ENCODE measurements at regions not wholly inside any gene's neighbourhood (a gene's known extent, or its start where the extent isn't known, plus 50 kb on each side); places are given as distances from the start of the nearest gene placed in this dataset.

DNA sequence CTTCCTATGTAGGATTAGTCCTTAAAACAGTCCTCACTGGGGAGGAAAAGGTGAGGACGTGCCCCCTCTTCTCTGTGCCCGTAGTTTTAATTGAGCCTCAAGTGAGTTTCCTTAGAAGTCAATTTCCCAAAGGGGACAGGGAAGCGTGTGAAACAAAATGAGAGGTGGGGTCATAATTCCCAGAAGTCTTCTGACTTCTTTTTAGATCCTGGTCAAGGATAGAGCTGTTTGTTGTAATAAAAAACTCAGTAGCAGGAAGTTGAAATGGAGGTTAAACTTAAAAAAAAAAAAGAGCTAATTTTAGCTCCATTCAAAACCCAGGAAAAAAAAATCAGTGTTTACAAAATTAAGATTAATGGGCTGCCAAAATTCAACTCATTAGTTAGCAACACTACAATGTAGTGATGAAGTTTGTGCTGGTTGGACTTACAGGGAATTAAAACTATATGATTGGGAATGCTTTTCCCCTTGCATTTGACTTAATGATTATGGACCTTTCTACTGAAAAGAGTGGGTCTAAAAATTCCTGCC lies 158.3 kb upstream of the MEF2C start:
- DNase-seq = no peak

DNA sequence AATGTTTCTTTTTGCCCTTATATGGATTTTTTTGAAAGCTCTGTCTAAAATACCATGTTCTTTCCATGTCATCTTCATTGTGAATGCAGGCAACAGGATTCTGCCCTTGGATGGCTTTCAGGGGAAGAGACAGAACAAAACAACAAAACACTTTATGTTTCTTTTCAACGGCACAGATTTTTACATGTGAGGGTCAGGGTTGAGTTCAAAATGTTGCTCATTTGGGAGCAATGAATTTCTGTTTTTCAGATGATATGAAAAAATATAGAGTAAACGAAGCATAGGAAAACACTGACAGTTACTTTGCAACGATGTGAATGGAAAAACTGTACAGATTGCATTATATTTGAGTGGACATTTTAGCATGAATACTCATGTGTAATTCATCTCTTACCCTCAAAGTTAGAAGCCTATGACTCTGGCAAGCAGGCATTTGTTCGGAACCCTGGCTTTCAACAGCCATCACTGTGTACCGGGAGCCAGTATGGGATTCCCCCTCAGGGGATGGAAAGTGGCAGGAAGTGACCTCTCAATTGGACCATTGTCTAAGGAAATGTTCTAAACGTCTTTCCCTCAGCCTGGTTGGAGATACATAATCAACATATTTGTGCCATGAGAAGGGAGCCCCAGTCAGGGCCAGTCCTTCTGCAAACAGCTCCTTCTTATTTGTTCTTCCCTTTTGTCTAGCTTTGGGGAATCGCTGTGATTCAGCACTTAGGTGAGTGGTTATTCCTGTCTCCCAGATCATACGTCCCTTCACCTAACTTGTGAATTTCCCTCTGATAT lies 153.9 kb upstream of the MEF2C start:
- peak; percentile 9 for DNase-seq

- DNase-seq = no peak
Measured at GRCh38 chr5:89036166-89036565, 153.2 kb upstream of the MEF2C start.

- no peak for DNase-seq
Measured at GRCh38 chr5:89034588-89034987, 151.6 kb upstream of the MEF2C start.

- no peak for DNase-seq
Measured at GRCh38 chr5:89030798-89031197, 147.8 kb upstream of the MEF2C start.

GRCh38 chr5:89028595-89029285 lies 145.8 kb upstream of the MEF2C start:
- no peak for DNase-seq

DNA sequence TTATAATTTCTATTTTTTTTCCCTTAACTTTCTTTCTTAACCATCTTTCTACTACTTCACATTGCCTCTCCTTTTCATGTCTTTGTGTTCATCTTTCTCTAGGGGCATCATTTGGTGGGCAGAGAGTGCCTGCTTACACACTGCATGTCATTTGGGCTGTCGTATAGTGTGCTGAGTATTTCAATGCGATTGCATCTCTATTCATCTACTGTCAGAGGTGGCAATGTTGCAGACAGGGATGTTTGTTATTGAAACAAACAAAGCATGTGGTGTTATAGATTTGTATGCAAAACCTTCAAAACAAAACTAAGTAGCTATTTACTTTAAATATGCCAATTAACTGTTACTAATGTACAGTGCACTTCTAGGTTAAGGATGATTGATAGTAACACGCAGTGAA lies 141.1 kb upstream of the MEF2C start:
- no peak for DNase-seq

- DNase-seq = no peak
Measured at GRCh38 chr5:89020926-89021610, 138.1 kb upstream of the MEF2C start.

DNA sequence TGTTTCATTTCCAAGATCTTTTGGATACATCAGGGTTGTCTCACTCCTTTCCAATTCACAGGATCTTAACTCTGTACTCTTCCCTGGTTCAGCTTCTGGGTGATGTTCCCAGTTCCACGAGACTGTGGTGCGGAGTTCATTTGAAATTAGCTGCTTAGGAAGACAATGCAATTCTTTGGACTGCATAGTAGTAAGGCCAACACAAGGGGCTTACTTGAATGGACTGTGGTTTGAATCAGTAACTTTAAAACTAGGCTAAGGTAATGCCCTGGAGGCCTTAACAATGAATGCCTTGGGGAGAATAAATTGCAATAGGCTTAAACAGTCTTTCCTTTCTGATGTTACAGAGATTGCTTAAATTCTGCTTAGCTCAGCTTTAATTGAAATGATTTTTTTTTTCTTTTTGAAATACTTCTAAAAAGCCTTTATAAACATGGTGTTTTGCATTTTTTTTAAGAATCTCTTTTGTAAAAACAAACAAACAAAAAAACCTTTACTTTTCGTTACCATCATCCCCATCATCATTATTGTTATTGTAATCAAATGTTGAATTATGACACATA lies 133.8 kb upstream of the MEF2C start:
- no peak for DNase-seq

DNA sequence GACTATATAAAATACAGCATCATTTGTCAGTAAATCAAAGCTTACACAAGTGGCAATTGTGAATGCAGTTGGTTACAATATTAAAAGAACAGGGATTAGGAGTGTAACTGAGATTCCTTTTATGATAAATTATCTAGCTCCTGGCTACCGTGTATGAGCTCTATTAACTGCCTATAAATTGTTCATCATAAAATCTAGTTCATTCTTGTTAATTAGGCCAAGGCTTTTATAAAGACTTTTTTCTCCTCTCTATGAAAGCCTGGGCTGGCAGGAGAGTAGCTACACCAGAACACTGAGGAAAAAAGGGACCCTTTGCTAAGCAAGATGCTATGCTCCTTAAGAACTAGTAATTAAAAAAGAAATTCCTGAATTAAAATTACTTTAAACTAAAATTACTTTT lies 132.4 kb upstream of the MEF2C start:
- DNase-seq = no peak

- no peak for DNase-seq
Measured at GRCh38 chr5:89011778-89012711, 129.1 kb upstream of the MEF2C start.

GRCh38 chr5:89010512-89010911 lies 127.5 kb upstream of the MEF2C start:
- no peak for DNase-seq

- DNase-seq = no peak
Measured at GRCh38 chr5:89008291-89008690, 125.3 kb upstream of the MEF2C start.

GRCh38 chr5:89005990-89006389 lies 123.0 kb upstream of the MEF2C start:
- no peak for DNase-seq

GRCh38 chr5:89004379-89004778 lies 121.4 kb upstream of the MEF2C start:
- no peak for DNase-seq

- no peak for DNase-seq
Measured at GRCh38 chr5:89003563-89004036, 120.6 kb upstream of the MEF2C start.

GRCh38 chr5:88999853-89000252 lies 116.9 kb upstream of the MEF2C start:
- DNase-seq = no peak

DNA sequence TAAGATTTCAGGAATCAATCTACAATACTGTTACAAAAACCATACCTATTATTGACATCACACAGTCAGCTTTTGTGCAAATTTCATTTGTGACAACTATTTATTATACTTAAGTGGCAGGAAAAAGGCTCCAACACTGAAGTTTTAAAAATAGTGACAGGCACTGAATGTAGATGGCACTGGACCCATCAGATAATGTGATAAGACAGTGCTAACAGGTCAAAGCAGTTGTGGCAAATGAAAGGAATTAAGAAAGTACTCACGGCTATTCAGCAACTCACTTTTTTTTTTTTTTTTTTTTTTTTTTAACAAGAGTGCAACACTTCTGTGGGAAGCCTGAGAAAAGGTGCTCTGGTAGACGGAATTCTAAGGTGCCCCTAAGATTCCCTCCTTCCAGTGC lies 115.0 kb upstream of the MEF2C start:
- no peak for DNase-seq

DNA sequence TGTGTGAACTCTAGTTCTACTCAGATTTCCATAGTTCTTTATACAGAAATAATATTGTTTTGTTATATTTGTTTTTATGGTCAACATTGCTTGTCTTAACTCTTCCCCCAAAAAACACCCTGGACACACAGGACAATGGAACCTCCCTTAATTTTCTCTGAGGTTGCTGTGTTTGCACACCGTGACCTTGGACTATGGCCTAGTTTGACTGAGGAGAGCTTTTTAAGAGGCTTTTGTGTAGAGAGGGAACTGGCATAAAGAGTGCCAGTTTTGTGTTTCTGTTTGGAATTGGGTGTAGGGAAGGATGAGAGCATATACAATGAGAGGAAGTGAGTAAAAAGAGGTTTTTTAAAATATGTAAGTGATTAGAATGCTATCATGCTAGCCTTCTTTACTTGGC lies 101.1 kb upstream of the MEF2C start:
- DNase-seq = no peak

DNA sequence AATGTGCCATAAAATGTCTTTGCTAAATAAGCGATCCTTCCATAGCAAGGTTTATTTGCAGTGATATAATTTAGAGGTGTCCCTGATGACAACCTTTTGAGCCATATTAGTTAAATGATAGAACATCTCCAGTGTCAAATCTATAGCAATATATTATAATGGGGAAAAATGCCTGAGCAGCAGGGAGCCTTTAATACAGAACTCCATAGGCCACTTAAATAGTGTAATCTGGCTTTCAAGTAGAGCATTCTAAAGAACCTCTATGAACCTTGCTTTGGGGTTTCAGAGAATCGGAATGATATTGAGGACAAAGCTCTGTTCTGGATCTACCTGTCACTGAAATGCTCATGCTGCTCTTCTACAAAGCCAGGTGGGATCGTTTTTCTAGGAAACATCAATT lies 96.7 kb upstream of the MEF2C start:
- DNase-seq = no peak

DNA sequence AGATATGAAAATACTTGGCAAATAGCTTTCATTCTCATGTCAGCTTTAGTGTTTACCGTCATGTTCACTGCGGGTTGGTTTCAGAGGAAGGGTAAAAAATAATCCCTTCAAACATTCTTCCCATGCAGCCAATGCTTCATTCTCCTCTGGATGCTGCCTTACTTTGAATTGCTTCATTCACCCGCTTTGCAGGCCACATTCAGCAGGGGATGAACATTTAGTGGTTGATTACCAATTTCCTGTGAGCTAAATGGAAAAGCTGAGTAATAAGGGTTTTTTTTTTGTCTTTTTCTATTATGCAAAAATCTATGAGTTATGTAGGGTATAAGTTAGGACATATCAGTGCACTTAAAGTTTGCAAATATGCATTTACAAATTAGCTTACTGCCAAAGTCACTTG lies 96.3 kb upstream of the MEF2C start:
- DNase-seq = no peak

Measured in muscle of arm (tissue), 1 donor.